Prostate gland (tissue), 2 donors: ENCODE measurements at regions not wholly inside any gene's neighbourhood (a gene's known extent, or its start where the extent isn't known, plus 50 kb on each side); places are given as distances from the start of the nearest gene placed in this dataset.

Experiments used
- CTCF ChIP-seq, 4 experiments: fragments of 200-600 bp in 2 of 4; fragments of 450-650 bp in 2 of 4; sonication (generic) in 2 of 4; IDR thresholded peaks; 1 replicate in 3 of 4; 2 replicates in 1 of 4; pipeline ENCODE4 v1.5.1; 2016 to 2019; ENCODE audit warnings: antibody characterized with exemption in 4 of 4, mild to moderate bottlenecking in 2 of 4, moderate library complexity in 2 of 4
- POLR2A ChIP-seq: fragments of 450-650 bp; IDR thresholded peaks from one replicate; pipeline ENCODE4 v1.6.1; 2016; ENCODE audit warnings: antibody characterized with exemption, mild to moderate bottlenecking
- POLR2AphosphoS5 ChIP-seq: sonication (generic); formaldehyde crosslinking; IDR thresholded peaks from one replicate; pipeline ENCODE4 v1.6.1; 2017; ENCODE audit warnings: antibody characterized with exemption

GRCh38 chr2:235324324-235324723 is 169.5 kb upstream of the AGAP1 start:
- TF ChIP-seq CTCF (IDR thresholded peaks at IDR 0.05) = no peak
- TF ChIP-seq POLR2A = no peak
- no peak for TF ChIP-seq POLR2AphosphoS5
